Kidney (tissue), 13 donors: ENCODE measurements at regions not wholly inside any gene's neighbourhood (a gene's known extent, or its start where the extent isn't known, plus 50 kb on each side); places are given as distances from the start of the nearest gene placed in this dataset.

Experiments
- DNase-seq, 5 donors: peaks; one replicate each; pipeline ENCODE4 v3.0.0-alpha.2; 2013 to 2020
- FAIRE-seq: peaks from 2 replicates; lab custom pipeline; 2012; peaks lifted over from hg19 to GRCh38; lab: Jason Lieb, UNC
- H3K27ac ChIP-seq, 2 donors: one replicate each; pipeline ENCODE4 v1.7.0; 2013; ENCODE audit warnings: low read depth in 2 of 2, low read length in 2 of 2, inconsistent platforms in 1 of 2
- H3K27me3 ChIP-seq: one replicate; pipeline ENCODE4 v1.7.1; 2013; ENCODE audit warnings: low read length, inconsistent platforms; ENCODE audit not compliant: control insufficient read depth, insufficient read depth
- H3K36me3 ChIP-seq, 3 donors: one replicate each; pipeline versions ENCODE4 v1.7.0 to v1.7.1; 2013; ENCODE audit warnings: low read length in 3 of 3, control low read depth in 1 of 3, inconsistent platforms in 1 of 3; ENCODE audit not compliant: insufficient read depth in 3 of 3, control insufficient read depth in 2 of 3
- H3K4me1 ChIP-seq, 3 donors: one replicate each; pipeline versions ENCODE4 v1.7.0 to v1.7.1; 2013; ENCODE audit warnings: low read length in 3 of 3, inconsistent platforms in 1 of 3, low read depth in 1 of 3; ENCODE audit not compliant: control insufficient read depth in 2 of 3, insufficient read depth in 2 of 3
- H3K4me3 ChIP-seq, 3 donors: one replicate each; pipeline versions ENCODE4 v1.7.0 to v1.8.1; 2013; ENCODE audit warnings: low read length in 3 of 3, control low read depth in 1 of 3, inconsistent platforms in 1 of 3
- H3K9ac ChIP-seq, 3 donors: one replicate each; pipeline versions ENCODE4 v1.7.0 to v1.7.1; 2013; ENCODE audit warnings: low read length in 3 of 3, control low read depth in 1 of 3, inconsistent platforms in 1 of 3
- H3K9me3 ChIP-seq, 3 donors: one replicate each; pipeline versions ENCODE4 v1.7.0 to v1.7.1; 2013; ENCODE audit warnings: low read length in 3 of 3, control low read depth in 1 of 3, inconsistent platforms in 1 of 3; ENCODE audit not compliant: control insufficient read depth in 2 of 3, insufficient read depth in 1 of 3
- intact Hi-C: fragments of 100-400 bp; cut with DNase I; formaldehyde crosslinking; loops from one replicate; pipeline ENCODE4 v1.11.1; 2022
- TF ChIP-seq, protein P1 (sequence below): IDR thresholded peaks from 3 replicates; pipeline ENCODE4 v1.5.1; 2012; ENCODE audit warnings: mild to moderate bottlenecking, moderate library complexity, borderline replicate concordance; ENCODE audit not compliant: insufficient read depth; ENCODE audit errors: extremely low read depth
- donor health status: control.
- donor health status: control.
- donor health status: control.
- donor health status: control.
- donor health status: control.
- donor health status: DM: yes; HTN: yes; CAD: no.
- donor health status: Normal renal cell carcinoma (clear cell type).

GRCh38 chr2:88832992-88833389, 141.5 kb downstream of the RPIA start:
- FAIRE-seq (no peak), DNase-seq (no peak)
- no peaks in the 10 kb centered on the region for H3K4me1 ChIP-seq
- TF ChIP-seq, protein P1, sequence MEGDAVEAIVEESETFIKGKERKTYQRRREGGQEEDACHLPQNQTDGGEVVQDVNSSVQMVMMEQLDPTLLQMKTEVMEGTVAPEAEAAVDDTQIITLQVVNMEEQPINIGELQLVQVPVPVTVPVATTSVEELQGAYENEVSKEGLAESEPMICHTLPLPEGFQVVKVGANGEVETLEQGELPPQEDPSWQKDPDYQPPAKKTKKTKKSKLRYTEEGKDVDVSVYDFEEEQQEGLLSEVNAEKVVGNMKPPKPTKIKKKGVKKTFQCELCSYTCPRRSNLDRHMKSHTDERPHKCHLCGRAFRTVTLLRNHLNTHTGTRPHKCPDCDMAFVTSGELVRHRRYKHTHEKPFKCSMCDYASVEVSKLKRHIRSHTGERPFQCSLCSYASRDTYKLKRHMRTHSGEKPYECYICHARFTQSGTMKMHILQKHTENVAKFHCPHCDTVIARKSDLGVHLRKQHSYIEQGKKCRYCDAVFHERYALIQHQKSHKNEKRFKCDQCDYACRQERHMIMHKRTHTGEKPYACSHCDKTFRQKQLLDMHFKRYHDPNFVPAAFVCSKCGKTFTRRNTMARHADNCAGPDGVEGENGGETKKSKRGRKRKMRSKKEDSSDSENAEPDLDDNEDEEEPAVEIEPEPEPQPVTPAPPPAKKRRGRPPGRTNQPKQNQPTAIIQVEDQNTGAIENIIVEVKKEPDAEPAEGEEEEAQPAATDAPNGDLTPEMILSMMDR: no peak
- no peaks in the 10 kb centered on the region for H3K27me3 ChIP-seq
- no peak overlapping the region for H3K27ac ChIP-seq
- H3K36me3 ChIP-seq: no peaks in the 10 kb centered on the region
- H3K9ac ChIP-seq: no peak overlapping the region
- intact Hi-C loops: no loop called here
- no peak overlapping the region for H3K4me3 ChIP-seq
- no peaks in the 10 kb centered on the region for H3K9me3 ChIP-seq

DNA sequence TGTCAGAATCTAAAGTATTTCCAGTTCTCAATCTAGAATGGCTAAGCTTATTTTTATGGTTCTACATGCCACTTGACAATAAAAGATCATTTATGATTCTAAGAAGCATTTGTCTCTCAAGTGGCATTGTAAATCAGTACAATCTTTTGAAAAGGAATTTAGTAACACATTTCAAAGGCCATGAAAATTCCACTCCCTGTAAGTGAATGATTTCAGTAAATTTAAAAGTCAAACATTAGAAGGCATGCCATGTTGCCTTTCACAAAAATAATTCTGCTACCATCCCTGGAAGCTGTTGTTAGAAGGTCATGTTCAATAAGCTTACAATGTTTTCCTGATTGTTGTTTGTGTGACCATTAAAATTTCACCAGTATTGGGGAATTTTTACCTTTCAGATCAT, 142.9 kb downstream of the RPIA start:
- FAIRE-seq: no peak
- no peaks in the 10 kb centered on the region for H3K4me1 ChIP-seq
- TF ChIP-seq, protein P1: no peak
- H3K9me3 ChIP-seq: no peaks in the 10 kb centered on the region
- DNase-seq: no peak
- H3K27ac ChIP-seq: no peak overlapping the region
- no peaks in the 10 kb centered on the region for H3K36me3 ChIP-seq
- no peak overlapping the region for H3K4me3 ChIP-seq
- intact Hi-C loops: no loop called here
- no peak overlapping the region for H3K9ac ChIP-seq
- H3K27me3 ChIP-seq: no peaks in the 10 kb centered on the region

- no peaks in the 10 kb centered on the region for H3K9me3 ChIP-seq
- H3K36me3 ChIP-seq: no peaks in the 10 kb centered on the region
- DNase-seq (no peak), FAIRE-seq (no peak)
- no peak overlapping the region for H3K4me3 ChIP-seq
- H3K27me3 ChIP-seq: no peaks in the 10 kb centered on the region
- no peak overlapping the region for H3K27ac ChIP-seq
- TF ChIP-seq, protein P1: no peak
- intact Hi-C loops: no loop called here
- no peaks in the 10 kb centered on the region for H3K4me1 ChIP-seq
- no peak overlapping the region for H3K9ac ChIP-seq
These were observed 143.4 kb downstream of the RPIA start for GRCh38 chr2:88834866-88835265.

- intact Hi-C loops: no loop called here
- H3K9ac ChIP-seq: no peak overlapping the region
- no peak for DNase-seq
These were observed 144.3 kb downstream of the RPIA start for GRCh38 chr2:88835726-88836125.

More at GRCh38 chr2:88835726-88836125, 144.3 kb downstream of the RPIA start:
- Histone ChIP-seq H3K4me3 (no peak overlapping the region), H3K4me1 (no peaks in the 10 kb centered on the region), H3K36me3 (no peaks in the 10 kb centered on the region), H3K27ac (no peak overlapping the region), H3K27me3 (no peaks in the 10 kb centered on the region), H3K9me3 (no peaks in the 10 kb centered on the region)
- FAIRE-seq: no peak
- TF ChIP-seq, protein P1: no peak
